Left renal cortex interstitium (tissue), 4 donors: ENCODE measurements at regions not wholly inside any gene's neighbourhood (a gene's known extent, or its start where the extent isn't known, plus 50 kb on each side); places are given as distances from the start of the nearest gene placed in this dataset.

Source experiments
- DNase-seq, 4 donors: peaks; one replicate each; pipeline ENCODE4 v3.0.0-alpha.2; 2013; ENCODE audit warnings: low read depth in 4 of 4, low spot score in 2 of 4, missing footprints in 1 of 4

GRCh38 chrX:21056622-21057021 lies 317.6 kb upstream of the CNKSR2 start:
- no peak for DNase-seq

GRCh38 chrX:21047034-21047455 lies 327.2 kb upstream of the CNKSR2 start:
- DNase-seq = no peak

GRCh38 chrX:21014326-21014725 lies 359.9 kb upstream of the CNKSR2 start:
- DNase-seq = no peak

GRCh38 chrX:21004835-21005234 lies 369.4 kb upstream of the CNKSR2 start:
- DNase-seq = no peak

GRCh38 chrX:20995829-20996228 lies 378.4 kb upstream of the CNKSR2 start:
- DNase-seq = no peak

- no peak for DNase-seq
Measured at GRCh38 chrX:20989361-20989760, 384.9 kb upstream of the CNKSR2 start.

GRCh38 chrX:20988804-20989203 lies 385.4 kb upstream of the CNKSR2 start:
- DNase-seq = no peak

GRCh38 chrX:20988118-20988517 lies 386.1 kb upstream of the CNKSR2 start:
- no peak for DNase-seq

GRCh38 chrX:20980426-20980825 lies 393.8 kb upstream of the CNKSR2 start:
- DNase-seq = no peak

- DNase-seq = no peak
Measured at GRCh38 chrX:20974326-20974725, 399.9 kb upstream of the CNKSR2 start.

GRCh38 chrX:20973038-20973437 lies 401.2 kb upstream of the CNKSR2 start:
- DNase-seq = no peak

- no peak for DNase-seq
Measured at GRCh38 chrX:20971250-20971649, 403.0 kb upstream of the CNKSR2 start.

GRCh38 chrX:20969565-20969964 lies 404.7 kb upstream of the CNKSR2 start:
- DNase-seq = no peak

GRCh38 chrX:20968996-20969395 lies 405.2 kb upstream of the CNKSR2 start:
- no peak for DNase-seq

GRCh38 chrX:20967725-20968124 lies 406.5 kb upstream of the CNKSR2 start:
- DNase-seq = no peak

GRCh38 chrX:20965270-20966044 lies 408.8 kb upstream of the CNKSR2 start:
- DNase-seq = no peak

GRCh38 chrX:20954014-20954413 lies 420.2 kb upstream of the CNKSR2 start:
- DNase-seq = no peak

- no peak for DNase-seq
Measured at GRCh38 chrX:20952180-20952579, 422.0 kb upstream of the CNKSR2 start.

GRCh38 chrX:20951016-20951810 lies 423.0 kb upstream of the CNKSR2 start:
- DNase-seq = no peak

- DNase-seq = no peak
Measured at GRCh38 chrX:20947411-20947912, 426.8 kb upstream of the CNKSR2 start.

GRCh38 chrX:20913760-20914159 lies 460.5 kb upstream of the CNKSR2 start:
- peak in 2 of 4 donors; percentile 0 to 6 for DNase-seq

GRCh38 chrX:20906571-20906970 lies 467.6 kb upstream of the CNKSR2 start:
- DNase-seq = no peak
